OCI-LY3 (cell line): ENCODE measurements at regions not wholly inside any gene's neighbourhood (a gene's known extent, or its start where the extent isn't known, plus 50 kb on each side); places are given as distances from the start of the nearest gene placed in this dataset.

Experiments
- EZH2phosphoT487 ChIP-seq: fragments of 200-600 bp; shearing (Covaris generic); IDR thresholded peaks from 2 replicates; pipeline ENCODE4 v1.6.1; 2018; ENCODE audit warnings: antibody characterized with exemption, mixed run types, low read depth
- TF ChIP-seq, protein P1 (sequence below): fragments of 200-600, 300-600 bp; sonication (generic); IDR thresholded peaks from 2 replicates; pipeline ENCODE4 v1.5.1; 2014; ENCODE audit warnings: antibody characterized with exemption, low read length, low read depth

DNA sequence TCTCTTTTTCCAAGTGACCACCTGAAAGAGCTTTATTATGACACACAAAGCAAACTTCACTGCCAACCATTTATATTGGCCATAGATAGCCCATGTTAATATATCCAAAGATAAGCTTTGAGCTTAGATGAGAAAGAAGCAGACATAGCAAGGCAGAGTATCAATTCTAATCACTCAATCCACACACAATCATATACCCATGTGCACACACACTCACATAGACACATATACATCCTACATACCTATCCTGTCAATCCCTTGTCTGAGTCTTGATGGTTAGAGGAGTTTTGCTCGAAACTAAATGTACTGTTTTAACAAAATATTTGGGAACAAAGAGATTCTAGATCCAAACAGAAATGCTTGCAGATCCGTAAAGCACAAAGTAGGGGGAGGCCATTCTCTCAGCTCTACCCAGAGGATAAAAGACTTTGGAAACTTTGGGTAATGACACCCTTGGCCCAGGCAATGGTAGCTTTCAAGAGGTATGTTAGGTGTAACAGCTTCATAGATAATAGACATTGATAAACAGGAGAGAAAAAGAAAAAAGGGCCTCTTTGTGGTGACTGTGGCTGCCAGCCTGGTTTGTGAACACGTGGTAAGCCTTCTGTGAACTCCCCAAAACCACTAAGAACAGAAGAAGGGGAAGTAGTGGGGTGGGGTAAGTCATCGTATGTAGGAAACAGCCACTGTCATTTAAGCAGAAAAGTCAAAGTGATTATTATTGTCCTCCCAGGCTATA, 121.6 kb downstream of the TLR4 start:
- TF ChIP-seq, protein P1, sequence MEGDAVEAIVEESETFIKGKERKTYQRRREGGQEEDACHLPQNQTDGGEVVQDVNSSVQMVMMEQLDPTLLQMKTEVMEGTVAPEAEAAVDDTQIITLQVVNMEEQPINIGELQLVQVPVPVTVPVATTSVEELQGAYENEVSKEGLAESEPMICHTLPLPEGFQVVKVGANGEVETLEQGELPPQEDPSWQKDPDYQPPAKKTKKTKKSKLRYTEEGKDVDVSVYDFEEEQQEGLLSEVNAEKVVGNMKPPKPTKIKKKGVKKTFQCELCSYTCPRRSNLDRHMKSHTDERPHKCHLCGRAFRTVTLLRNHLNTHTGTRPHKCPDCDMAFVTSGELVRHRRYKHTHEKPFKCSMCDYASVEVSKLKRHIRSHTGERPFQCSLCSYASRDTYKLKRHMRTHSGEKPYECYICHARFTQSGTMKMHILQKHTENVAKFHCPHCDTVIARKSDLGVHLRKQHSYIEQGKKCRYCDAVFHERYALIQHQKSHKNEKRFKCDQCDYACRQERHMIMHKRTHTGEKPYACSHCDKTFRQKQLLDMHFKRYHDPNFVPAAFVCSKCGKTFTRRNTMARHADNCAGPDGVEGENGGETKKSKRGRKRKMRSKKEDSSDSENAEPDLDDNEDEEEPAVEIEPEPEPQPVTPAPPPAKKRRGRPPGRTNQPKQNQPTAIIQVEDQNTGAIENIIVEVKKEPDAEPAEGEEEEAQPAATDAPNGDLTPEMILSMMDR = no peak
- TF ChIP-seq EZH2phosphoT487 = no peak
